ENCODE measurements at regions not wholly inside any gene's neighbourhood (a gene's known extent, or its start where the extent isn't known, plus 50 kb on each side); places are given as distances from the start of the nearest gene placed in this dataset.

GRCh38 chr4:57658188-57658587 lies 548.0 kb upstream of the IGFBP7 start:
- no peak for DNase-seq

- DNase-seq, result no peak
These were observed 545.2 kb upstream of the IGFBP7 start for GRCh38 chr4:57655342-57655741.

GRCh38 chr4:57652779-57653178 lies 542.6 kb upstream of the IGFBP7 start:
- no peak for DNase-seq

GRCh38 chr4:57640391-57641100 lies 530.4 kb upstream of the IGFBP7 start:
- DNase-seq, result no peak

GRCh38 chr4:57639561-57640382 lies 529.6 kb upstream of the IGFBP7 start:
- DNase-seq, result no peak

- DNase-seq, result no peak
These were observed 525.7 kb upstream of the IGFBP7 start for GRCh38 chr4:57635910-57636309.

- no peak for DNase-seq
These were observed 523.2 kb upstream of the IGFBP7 start for GRCh38 chr4:57633212-57633859.

- no peak for DNase-seq
These were observed 522.4 kb upstream of the IGFBP7 start for GRCh38 chr4:57632564-57632963.

- DNase-seq, result no peak
These were observed 521.0 kb upstream of the IGFBP7 start for GRCh38 chr4:57631147-57631546.

- no peak for DNase-seq
These were observed 517.8 kb upstream of the IGFBP7 start for GRCh38 chr4:57628004-57628403.

- DNase-seq, result no peak
These were observed 504.2 kb upstream of the IGFBP7 start for GRCh38 chr4:57614257-57614932.

- no peak for DNase-seq
These were observed 502.1 kb upstream of the IGFBP7 start for GRCh38 chr4:57612279-57612678.

GRCh38 chr4:57607566-57608180 lies 497.5 kb upstream of the IGFBP7 start:
- DNase-seq, result no peak

GRCh38 chr4:57605376-57605775 lies 495.2 kb upstream of the IGFBP7 start:
- no peak for DNase-seq

GRCh38 chr4:57602141-57602540 lies 492.0 kb upstream of the IGFBP7 start:
- no peak for DNase-seq

- no peak for DNase-seq
These were observed 480.9 kb upstream of the IGFBP7 start for GRCh38 chr4:57591073-57591472.

- no peak for DNase-seq
These were observed 478.4 kb upstream of the IGFBP7 start for GRCh38 chr4:57588557-57588956.

- DNase-seq, result no peak
These were observed 470.8 kb upstream of the IGFBP7 start for GRCh38 chr4:57580710-57581599.

GRCh38 chr4:57575426-57575825 lies 465.2 kb upstream of the IGFBP7 start:
- DNase-seq, result peak; percentile 0

- no peak for DNase-seq
These were observed 444.4 kb upstream of the IGFBP7 start for GRCh38 chr4:57554556-57555092.

- DNase-seq, result no peak
These were observed 443.5 kb upstream of the IGFBP7 start for GRCh38 chr4:57553728-57554127.
